Right hindlimb (tissue), 1 donor: ENCODE measurements at regions not wholly inside any gene's neighbourhood (a gene's known extent, or its start where the extent isn't known, plus 50 kb on each side); places are given as distances from the start of the nearest gene placed in this dataset.
A peak's percentile ranks its signal among the peaks of the same experiment; 100 is the strongest.

ENCODE experiments used
- DNase-seq: peaks from one replicate; pipeline ENCODE4 v3.0.0-alpha.2; 2018

- peak; percentile 92 for DNase-seq
Measured at GRCh38 chr5:53826504-53826903, 266.1 kb downstream of the NDUFS4 start.

- peak; percentile 71 for DNase-seq
Measured at GRCh38 chr5:53827211-53827651, 266.8 kb downstream of the NDUFS4 start.

- DNase-seq, result no peak
Measured at GRCh38 chr5:53831496-53831895, 271.1 kb downstream of the NDUFS4 start.
